Neural cell (in vitro differentiated cells): ENCODE measurements at regions not wholly inside any gene's neighbourhood (a gene's known extent, or its start where the extent isn't known, plus 50 kb on each side); places are given as distances from the start of the nearest gene placed in this dataset.

Experiments used
- H2AFZ ChIP-seq: fragments of 200-600, 300-800 bp; sonication (generic), shearing (Covaris generic); 2 replicates; pipeline ENCODE4 v1.6.0; 2014; ENCODE audit warnings: low read depth, mild to moderate bottlenecking, antibody characterized with exemption, low read length, moderate library complexity
- H3F3A ChIP-seq: fragments of 200-600 bp; shearing (Covaris generic); 2 replicates; pipeline ENCODE4 v1.6.1; 2016; ENCODE audit warnings: mild to moderate bottlenecking, moderate library complexity, mixed read lengths, antibody characterized with exemption, low read length; ENCODE audit not compliant: insufficient read depth, poor library complexity, severe bottlenecking
- H3K27ac ChIP-seq: fragments of 200-600, 300-800 bp; sonication (generic), shearing (Covaris generic); 2 replicates; pipeline ENCODE4 v1.5.1; 2014; ENCODE audit warnings: mild to moderate bottlenecking, low read length, moderate library complexity
- H3K27me3 ChIP-seq: fragments of 300-800, 200-600 bp; sonication (generic), shearing (Covaris generic); 2 replicates; pipeline ENCODE4 v1.6.0; 2014; ENCODE audit warnings: mild to moderate bottlenecking, low read depth, low read length, moderate library complexity; ENCODE audit not compliant: insufficient read depth
- H3K36me3 ChIP-seq: fragments of 300-800, 200-600 bp; sonication (generic), shearing (Covaris generic); 2 replicates; pipeline ENCODE4 v1.5.1; 2014; ENCODE audit warnings: mild to moderate bottlenecking, antibody characterized with exemption, low read length, moderate library complexity; ENCODE audit not compliant: insufficient read depth
- H3K4me2 ChIP-seq: fragments of 300-800, 200-600 bp; sonication (generic), shearing (Covaris generic); 2 replicates; pipeline ENCODE4 v1.6.0; 2014; ENCODE audit warnings: mild to moderate bottlenecking, low read length
- H3K4me3 ChIP-seq: fragments of 300-800, 200-600 bp; sonication (generic), shearing (Covaris generic); 2 replicates; pipeline ENCODE4 v1.5.1; 2014; ENCODE audit warnings: mild to moderate bottlenecking, low read length, moderate library complexity
- H3K79me2 ChIP-seq: fragments of 200-600 bp; shearing (Covaris generic); replicated peaks from 2 replicates; pipeline ENCODE4 v1.6.0; 2014; ENCODE audit warnings: mild to moderate bottlenecking, low read length, moderate library complexity; ENCODE audit not compliant: insufficient read depth
- H3K9ac ChIP-seq: fragments of 300-800, 200-600 bp; sonication (generic), shearing (Covaris generic); 2 replicates; pipeline ENCODE4 v1.6.1; 2016; ENCODE audit warnings: mild to moderate bottlenecking, low read length, mixed read lengths
- H3K9me2 ChIP-seq: fragments of 200-600 bp; shearing (Covaris generic); 2 replicates; pipeline ENCODE4 v1.6.1; 2016; ENCODE audit warnings: mild to moderate bottlenecking, low read length, mixed read lengths; ENCODE audit not compliant: insufficient read depth
- H3K9me3 ChIP-seq: fragments of 200-600, 300-800 bp; sonication (generic), shearing (Covaris generic); 2 replicates; pipeline ENCODE4 v1.6.1; 2016; ENCODE audit warnings: mild to moderate bottlenecking, mixed run types, low read length, moderate library complexity, mixed read lengths
- H4K20me1 ChIP-seq: fragments of 200-600 bp; shearing (Covaris generic); 2 replicates; pipeline ENCODE4 v1.6.1; 2016; ENCODE audit warnings: mild to moderate bottlenecking, mixed run types; ENCODE audit not compliant: insufficient read depth
- EP300 ChIP-seq: fragments of 450-650 bp; conservative IDR thresholded peaks from 2 replicates; pipeline ENCODE4 v1.6.1; 2014; ENCODE audit warnings: antibody characterized with exemption, mild to moderate bottlenecking, moderate library complexity; ENCODE audit not compliant: poor library complexity, severe bottlenecking
- EZH2 ChIP-seq: fragments of 200-600, 300-800 bp; shearing (Covaris generic), sonication (generic); IDR thresholded peaks from 2 replicates; pipeline ENCODE4 v1.6.1; 2014; ENCODE audit warnings: antibody characterized with exemption, low read length, borderline replicate concordance, mild to moderate bottlenecking; ENCODE audit not compliant: insufficient read depth, poor library complexity, severe bottlenecking
- MXI1 ChIP-seq: fragments of 450-650 bp; conservative IDR thresholded peaks from 2 replicates; pipeline ENCODE4 v1.6.1; 2014; ENCODE audit warnings: antibody characterized with exemption, mild to moderate bottlenecking; ENCODE audit not compliant: poor library complexity, severe bottlenecking
- POLR2AphosphoS5 ChIP-seq: IDR thresholded peaks from 2 replicates; pipeline ENCODE4 v1.6.1; 2012
- RAD21 ChIP-seq: fragments of 450-650 bp; conservative IDR thresholded peaks from 2 replicates; pipeline ENCODE4 v1.6.1; 2014; ENCODE audit warnings: antibody characterized with exemption, mild to moderate bottlenecking, moderate library complexity
- SMC3 ChIP-seq: fragments of 450-650 bp; conservative IDR thresholded peaks from 2 replicates; pipeline ENCODE4 v1.6.1; 2014; ENCODE audit warnings: antibody characterized with exemption, mild to moderate bottlenecking, moderate library complexity; ENCODE audit not compliant: poor library complexity
- TAF1 ChIP-seq: IDR thresholded peaks from 2 replicates; pipeline ENCODE4 v1.6.1; 2012; ENCODE audit warnings: low read depth
- TF ChIP-seq, protein P1 (sequence below): IDR thresholded peaks from 2 replicates; pipeline ENCODE4 v1.6.1; 2012; ENCODE audit warnings: borderline replicate concordance
- TF ChIP-seq, protein P2 (sequence below): fragments of 450-650 bp; IDR thresholded peaks from 2 replicates; pipeline ENCODE4 v1.5.1; 2014; ENCODE audit warnings: antibody characterized with exemption, mild to moderate bottlenecking, moderate library complexity; ENCODE audit not compliant: poor library complexity, severe bottlenecking

DNA sequence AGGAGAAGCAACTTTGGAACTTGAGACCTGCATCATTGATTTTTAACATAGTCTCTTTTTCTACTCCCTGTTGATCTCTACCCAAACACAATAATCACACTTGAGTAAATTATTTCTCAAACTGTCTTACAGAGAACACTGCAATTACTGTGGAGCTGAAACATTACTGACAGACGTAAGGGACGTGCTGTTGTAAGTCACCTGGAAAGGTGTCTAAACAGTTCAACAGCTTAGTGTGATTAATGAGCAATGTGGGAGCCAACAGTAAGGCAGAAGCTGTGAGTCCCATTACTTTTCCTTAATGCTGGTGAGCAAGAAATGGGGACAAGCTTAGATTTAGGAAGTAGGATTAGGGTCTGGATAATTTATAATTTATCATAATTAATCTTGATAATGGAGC, 265.7 kb downstream of the DLEU7 start:
- H3K9ac ChIP-seq = no peak overlapping the region
- no peak overlapping the region for H3K27ac ChIP-seq
- no peak overlapping the region for H3K4me3 ChIP-seq
- no peak overlapping the region for H3K4me2 ChIP-seq
- H3K9me3 ChIP-seq = no peaks in the 10 kb centered on the region
- H2AFZ ChIP-seq = no peak overlapping the region
- TF ChIP-seq SMC3 (no peak), RAD21 (no peak), EP300 (peak; percentile 83), MXI1 (no peak), EZH2 (no peak), TAF1 (no peak), POLR2AphosphoS5 (peak; percentile 89)
- TF ChIP-seq, protein P1, sequence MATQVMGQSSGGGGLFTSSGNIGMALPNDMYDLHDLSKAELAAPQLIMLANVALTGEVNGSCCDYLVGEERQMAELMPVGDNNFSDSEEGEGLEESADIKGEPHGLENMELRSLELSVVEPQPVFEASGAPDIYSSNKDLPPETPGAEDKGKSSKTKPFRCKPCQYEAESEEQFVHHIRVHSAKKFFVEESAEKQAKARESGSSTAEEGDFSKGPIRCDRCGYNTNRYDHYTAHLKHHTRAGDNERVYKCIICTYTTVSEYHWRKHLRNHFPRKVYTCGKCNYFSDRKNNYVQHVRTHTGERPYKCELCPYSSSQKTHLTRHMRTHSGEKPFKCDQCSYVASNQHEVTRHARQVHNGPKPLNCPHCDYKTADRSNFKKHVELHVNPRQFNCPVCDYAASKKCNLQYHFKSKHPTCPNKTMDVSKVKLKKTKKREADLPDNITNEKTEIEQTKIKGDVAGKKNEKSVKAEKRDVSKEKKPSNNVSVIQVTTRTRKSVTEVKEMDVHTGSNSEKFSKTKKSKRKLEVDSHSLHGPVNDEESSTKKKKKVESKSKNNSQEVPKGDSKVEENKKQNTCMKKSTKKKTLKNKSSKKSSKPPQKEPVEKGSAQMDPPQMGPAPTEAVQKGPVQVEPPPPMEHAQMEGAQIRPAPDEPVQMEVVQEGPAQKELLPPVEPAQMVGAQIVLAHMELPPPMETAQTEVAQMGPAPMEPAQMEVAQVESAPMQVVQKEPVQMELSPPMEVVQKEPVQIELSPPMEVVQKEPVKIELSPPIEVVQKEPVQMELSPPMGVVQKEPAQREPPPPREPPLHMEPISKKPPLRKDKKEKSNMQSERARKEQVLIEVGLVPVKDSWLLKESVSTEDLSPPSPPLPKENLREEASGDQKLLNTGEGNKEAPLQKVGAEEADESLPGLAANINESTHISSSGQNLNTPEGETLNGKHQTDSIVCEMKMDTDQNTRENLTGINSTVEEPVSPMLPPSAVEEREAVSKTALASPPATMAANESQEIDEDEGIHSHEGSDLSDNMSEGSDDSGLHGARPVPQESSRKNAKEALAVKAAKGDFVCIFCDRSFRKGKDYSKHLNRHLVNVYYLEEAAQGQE = no peak
- TF ChIP-seq, protein P2, sequence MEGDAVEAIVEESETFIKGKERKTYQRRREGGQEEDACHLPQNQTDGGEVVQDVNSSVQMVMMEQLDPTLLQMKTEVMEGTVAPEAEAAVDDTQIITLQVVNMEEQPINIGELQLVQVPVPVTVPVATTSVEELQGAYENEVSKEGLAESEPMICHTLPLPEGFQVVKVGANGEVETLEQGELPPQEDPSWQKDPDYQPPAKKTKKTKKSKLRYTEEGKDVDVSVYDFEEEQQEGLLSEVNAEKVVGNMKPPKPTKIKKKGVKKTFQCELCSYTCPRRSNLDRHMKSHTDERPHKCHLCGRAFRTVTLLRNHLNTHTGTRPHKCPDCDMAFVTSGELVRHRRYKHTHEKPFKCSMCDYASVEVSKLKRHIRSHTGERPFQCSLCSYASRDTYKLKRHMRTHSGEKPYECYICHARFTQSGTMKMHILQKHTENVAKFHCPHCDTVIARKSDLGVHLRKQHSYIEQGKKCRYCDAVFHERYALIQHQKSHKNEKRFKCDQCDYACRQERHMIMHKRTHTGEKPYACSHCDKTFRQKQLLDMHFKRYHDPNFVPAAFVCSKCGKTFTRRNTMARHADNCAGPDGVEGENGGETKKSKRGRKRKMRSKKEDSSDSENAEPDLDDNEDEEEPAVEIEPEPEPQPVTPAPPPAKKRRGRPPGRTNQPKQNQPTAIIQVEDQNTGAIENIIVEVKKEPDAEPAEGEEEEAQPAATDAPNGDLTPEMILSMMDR = no peak
- H4K20me1 ChIP-seq = no peaks in the 10 kb centered on the region
- no peaks in the 10 kb centered on the region for H3F3A ChIP-seq
- no peaks in the 10 kb centered on the region for H3K9me2 ChIP-seq
- H3K27me3 ChIP-seq = no peaks in the 10 kb centered on the region
- no peaks in the 10 kb centered on the region for H3K36me3 ChIP-seq
- no peaks in the 10 kb centered on the region for H3K79me2 ChIP-seq

DNA sequence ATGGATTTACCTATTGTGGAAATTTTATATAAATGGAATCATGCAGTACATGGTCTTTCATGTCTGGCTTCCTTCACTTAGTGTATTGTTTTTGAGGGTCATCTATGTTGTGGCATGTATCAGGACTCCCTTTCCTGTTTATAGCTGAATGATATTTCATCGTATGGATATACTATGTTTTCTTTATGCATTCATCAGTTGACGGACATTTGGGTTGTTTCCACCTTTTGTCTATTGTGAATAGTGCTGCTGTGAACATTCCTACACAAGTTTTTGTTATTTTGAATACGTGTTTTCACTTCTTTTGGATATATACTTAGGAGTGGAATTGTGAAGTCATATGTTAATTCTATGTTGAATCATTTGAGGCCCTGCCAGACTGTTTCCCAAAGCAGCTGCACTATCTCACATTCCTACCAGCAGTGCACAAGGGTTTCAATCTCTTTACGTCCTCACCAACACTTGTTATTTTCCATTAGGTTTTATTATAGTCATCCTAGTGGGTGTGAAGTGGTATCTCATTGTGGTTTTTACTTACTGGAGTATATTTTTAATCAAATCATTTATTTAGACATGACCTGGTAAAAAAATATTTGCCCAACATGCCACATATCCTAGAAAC, 262.7 kb downstream of the DLEU7 start:
- Histone ChIP-seq H3K9ac (no peak overlapping the region), H3K4me2 (no peak overlapping the region), H3K79me2 (no peaks in the 10 kb centered on the region)

More for the DNA sequence above, 262.7 kb downstream of the DLEU7 start:
- Histone ChIP-seq H3F3A (no peaks in the 10 kb centered on the region), H3K27me3 (no peaks in the 10 kb centered on the region), H4K20me1 (no peaks in the 10 kb centered on the region), H3K9me2 (no peaks in the 10 kb centered on the region), H3K36me3 (no peaks in the 10 kb centered on the region), H2AFZ (no peak overlapping the region), H3K9me3 (no peaks in the 10 kb centered on the region), H3K4me3 (no peak overlapping the region), H3K27ac (no peak overlapping the region)
- TF ChIP-seq SMC3 (no peak), MXI1 (no peak), POLR2AphosphoS5 (no peak), RAD21 (no peak), EZH2 (no peak), TAF1 (no peak), EP300 (no peak)
- TF ChIP-seq, protein P2 = no peak
- TF ChIP-seq, protein P1 = no peak
